Sigmoid colon (tissue), 6 donors: ENCODE measurements at regions not wholly inside any gene's neighbourhood (a gene's known extent, or its start where the extent isn't known, plus 50 kb on each side); places are given as distances from the start of the nearest gene placed in this dataset.
"Not testable (repeated sequence)": the region's sequence is repeated elsewhere in the genome, so short reads cannot be mapped to it uniquely, and the experiment has no call there.

Experiments
- DNase-seq: peaks from one replicate; pipeline ENCODE4 v3.0.0-alpha.2; 2019
- H3K27ac ChIP-seq, 4 donors: fragments of 200-600 bp; sonication (generic); one replicate each; pipeline ENCODE4 v1.5.1; 2016 to 2019; ENCODE audit warnings: mild to moderate bottlenecking in 1 of 4
- H3K27me3 ChIP-seq, 3 donors: fragments of 200-600 bp; sonication (generic); one replicate each; pipeline ENCODE4 v1.5.1; 2019; ENCODE audit warnings: mild to moderate bottlenecking in 1 of 3
- H3K36me3 ChIP-seq, 4 donors: fragments of 200-600 bp; sonication (generic); one replicate each; pipeline ENCODE4 v1.5.1; 2016 to 2019
- H3K4me1 ChIP-seq, 4 donors: fragments of 200-600 bp; sonication (generic); one replicate each; pipeline ENCODE4 v1.5.1; 2017 to 2019
- H3K4me3 ChIP-seq, 4 donors: fragments of 200-600 bp; sonication (generic); one replicate each; pipeline ENCODE4 v1.5.1; 2017 to 2019; ENCODE audit warnings: mild to moderate bottlenecking in 2 of 4, moderate library complexity in 1 of 4
- H3K9me3 ChIP-seq, 4 donors: fragments of 200-600 bp in 3 of 4; sonication (generic) in 3 of 4; one replicate each; pipeline versions ENCODE4 v1.5.1 to v1.6.1; 2013 to 2019
- EP300 ChIP-seq, 4 donors: sonication (generic); formaldehyde crosslinking; IDR thresholded peaks; one replicate each; pipeline ENCODE4 v1.6.1; 2017; ENCODE audit warnings: antibody characterized with exemption in 4 of 4
- POLR2A ChIP-seq, 2 donors: fragments of 450-650 bp; IDR thresholded peaks; one replicate each; pipeline ENCODE4 v1.6.1; 2016; ENCODE audit warnings: antibody characterized with exemption in 2 of 2, mild to moderate bottlenecking in 2 of 2, moderate library complexity in 2 of 2
- POLR2AphosphoS5 ChIP-seq, 4 donors: sonication (generic); formaldehyde crosslinking; IDR thresholded peaks; one replicate each; pipeline ENCODE4 v1.6.1; 2017; ENCODE audit warnings: antibody characterized with exemption in 4 of 4
- WGBS, 2 donors: extraction: QIAGEN DNeasy Blood & Tissue Kit; methylation state at CpG; one replicate each; pipeline ENCODE4 v1.1.7; 2013; 5-methylcytosine and 5-hydroxymethylcytosine counted together
- intact Hi-C: fragments of 100-400 bp; cut with DNase I; formaldehyde crosslinking; loops from one replicate; pipeline ENCODE4 v1.15.1; 2023
- TF ChIP-seq, protein P1 (sequence below), 4 experiments: fragments of 450-650 bp in 3 of 4; fragments of 200-600 bp in 1 of 4; IDR thresholded peaks; one replicate each; pipeline ENCODE4 v1.5.1; 2016 to 2019; ENCODE audit warnings: antibody characterized with exemption in 4 of 4, mild to moderate bottlenecking in 3 of 4, moderate library complexity in 2 of 4
- donor health status: healthy with polysubstance abuse.
- donor health status: healthy.

DNA sequence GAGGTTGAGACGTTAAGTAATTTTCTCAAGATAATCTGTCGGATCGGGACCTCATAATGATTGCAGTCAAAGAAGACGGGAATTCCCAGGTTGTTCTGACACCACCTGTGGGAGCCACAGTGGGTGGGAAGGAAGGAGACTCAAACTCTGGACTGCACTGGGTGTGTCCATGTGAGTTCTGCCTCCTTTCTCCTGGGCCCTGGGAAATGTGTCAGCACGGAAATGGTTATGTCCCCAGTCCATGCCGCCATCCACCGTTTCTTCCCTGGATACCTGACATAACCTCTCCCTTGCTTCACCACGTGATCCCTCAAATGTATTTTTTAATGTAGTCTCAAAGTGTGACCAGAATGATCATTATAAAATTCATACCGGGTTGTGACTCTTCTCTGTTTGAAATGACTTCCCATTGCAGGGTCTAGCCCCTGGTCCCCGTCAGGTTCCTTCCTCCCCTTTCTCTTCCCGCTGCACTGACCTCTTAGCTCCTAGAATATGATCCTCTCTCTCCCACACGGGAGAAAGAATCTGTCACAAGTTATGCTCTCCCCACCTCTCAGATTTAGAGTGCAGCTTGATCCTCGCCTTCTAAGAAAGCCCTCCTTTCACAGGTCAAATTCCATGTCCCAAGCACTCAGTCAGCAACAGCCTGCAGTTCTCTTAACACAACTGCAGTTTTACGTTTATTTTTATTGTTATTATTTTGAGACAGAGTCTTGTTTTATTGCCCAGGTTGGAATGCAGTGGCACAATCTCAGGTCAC lies 820.0 kb upstream of the EEF2KMT start:
- Histone ChIP-seq H3K4me1 (no peaks in the 10 kb centered on the region), H3K36me3 (no peaks in the 10 kb centered on the region), H3K27ac (no peak overlapping the region), H3K4me3 (no peak overlapping the region), H3K27me3 (peaks cover 0 to 9% (median 0%) of the 10 kb centered on the region in 3 donors), H3K9me3 (no peaks in the 10 kb centered on the region)
- WGBS, 2 donors: 70% methylated on average over 14 of the region's 14 CpGs
- DNase-seq: no peak
- TF ChIP-seq POLR2AphosphoS5 (IDR thresholded peaks at IDR 0.05) (no peak), EP300 (IDR thresholded peaks at IDR 0.05) (no peak), POLR2A (IDR thresholded peaks at IDR 0.05) (no peak)
- TF ChIP-seq, protein P1, sequence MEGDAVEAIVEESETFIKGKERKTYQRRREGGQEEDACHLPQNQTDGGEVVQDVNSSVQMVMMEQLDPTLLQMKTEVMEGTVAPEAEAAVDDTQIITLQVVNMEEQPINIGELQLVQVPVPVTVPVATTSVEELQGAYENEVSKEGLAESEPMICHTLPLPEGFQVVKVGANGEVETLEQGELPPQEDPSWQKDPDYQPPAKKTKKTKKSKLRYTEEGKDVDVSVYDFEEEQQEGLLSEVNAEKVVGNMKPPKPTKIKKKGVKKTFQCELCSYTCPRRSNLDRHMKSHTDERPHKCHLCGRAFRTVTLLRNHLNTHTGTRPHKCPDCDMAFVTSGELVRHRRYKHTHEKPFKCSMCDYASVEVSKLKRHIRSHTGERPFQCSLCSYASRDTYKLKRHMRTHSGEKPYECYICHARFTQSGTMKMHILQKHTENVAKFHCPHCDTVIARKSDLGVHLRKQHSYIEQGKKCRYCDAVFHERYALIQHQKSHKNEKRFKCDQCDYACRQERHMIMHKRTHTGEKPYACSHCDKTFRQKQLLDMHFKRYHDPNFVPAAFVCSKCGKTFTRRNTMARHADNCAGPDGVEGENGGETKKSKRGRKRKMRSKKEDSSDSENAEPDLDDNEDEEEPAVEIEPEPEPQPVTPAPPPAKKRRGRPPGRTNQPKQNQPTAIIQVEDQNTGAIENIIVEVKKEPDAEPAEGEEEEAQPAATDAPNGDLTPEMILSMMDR (IDR thresholded peaks at IDR 0.05): no peak
- intact Hi-C loops: no loop called here

DNA sequence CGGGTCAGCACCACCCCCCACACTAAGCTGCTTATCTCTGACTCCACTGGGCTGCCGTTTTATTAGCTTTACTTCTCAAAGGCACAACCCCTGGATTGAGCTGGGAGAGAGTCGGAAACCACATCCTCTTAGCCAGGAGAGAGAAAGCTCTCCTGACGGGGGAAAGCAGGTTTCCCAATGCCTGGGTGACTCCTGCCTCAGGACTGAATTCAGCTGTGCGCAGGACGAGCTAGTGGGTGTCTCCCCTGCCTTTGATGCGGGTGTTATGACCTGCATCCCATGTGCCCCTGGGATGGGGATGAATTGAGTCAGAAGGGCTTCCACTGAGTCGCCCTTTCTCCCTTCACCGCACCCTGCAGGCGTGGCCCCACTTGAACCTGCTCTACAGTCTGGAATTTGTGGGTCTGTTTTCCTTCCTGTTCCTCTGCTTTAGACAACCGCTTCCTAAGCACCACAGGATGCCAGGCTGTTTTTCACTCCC lies 819.2 kb upstream of the EEF2KMT start:
- intact Hi-C loops: no loop called here
- WGBS, 2 donors: 11 to 13% methylated on average over 11 of the region's 11 CpGs

DNA sequence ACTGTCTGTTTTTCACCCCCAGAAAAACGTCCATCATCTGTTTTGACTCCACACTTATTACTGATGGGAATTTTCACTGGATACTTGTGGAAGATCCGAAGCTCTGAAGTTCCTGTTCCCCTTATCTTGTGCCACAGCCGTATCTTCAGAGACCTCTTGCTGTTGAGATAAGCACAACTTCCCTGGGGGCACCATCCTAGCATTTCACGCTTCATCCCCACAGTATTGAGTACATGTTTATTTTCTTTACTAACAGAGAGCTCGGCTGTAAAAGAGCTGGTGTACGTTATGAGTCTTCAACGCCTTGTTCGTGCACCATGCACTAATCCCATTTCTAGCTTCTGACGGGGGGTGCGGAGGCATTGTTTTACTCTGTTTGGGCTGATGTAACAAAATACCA lies 813.6 kb upstream of the EEF2KMT start:
- Histone ChIP-seq H3K36me3 (no peaks in the 10 kb centered on the region), H3K27ac (no peak overlapping the region), H3K9me3 (no peaks in the 10 kb centered on the region), H3K4me3 (no peak overlapping the region), H3K4me1 (no peaks in the 10 kb centered on the region), H3K27me3 (peaks cover 0 to 4% (median 0%) of the 10 kb centered on the region in 3 donors)
- DNase-seq: no peak
- TF ChIP-seq EP300 (IDR thresholded peaks at IDR 0.05) (no peak), POLR2A (IDR thresholded peaks at IDR 0.05) (no peak), POLR2AphosphoS5 (IDR thresholded peaks at IDR 0.05) (no peak)
- TF ChIP-seq, protein P1 (IDR thresholded peaks at IDR 0.05): no peak
- WGBS, 2 donors: 39 to 82% methylated on average over 10 of the region's 10 CpGs
- intact Hi-C loops: no loop called here

More for the DNA sequence above, 819.2 kb upstream of the EEF2KMT start:
- peaks cover 0 to 9% (median 0%) of the 10 kb centered on the region in 3 donors for H3K27me3 ChIP-seq
- H3K9me3 ChIP-seq: no peaks in the 10 kb centered on the region
- H3K4me3 ChIP-seq: no peak overlapping the region
- H3K4me1 ChIP-seq: no peaks in the 10 kb centered on the region
- H3K36me3 ChIP-seq: no peaks in the 10 kb centered on the region
- TF ChIP-seq POLR2A (IDR thresholded peaks at IDR 0.05): no peak
- TF ChIP-seq EP300 (IDR thresholded peaks at IDR 0.05): no peak
- TF ChIP-seq, protein P1 (IDR thresholded peaks at IDR 0.05): no peak
- TF ChIP-seq POLR2AphosphoS5 (IDR thresholded peaks at IDR 0.05): no peak
- H3K27ac ChIP-seq: no peak overlapping the region
- no peak for DNase-seq

DNA sequence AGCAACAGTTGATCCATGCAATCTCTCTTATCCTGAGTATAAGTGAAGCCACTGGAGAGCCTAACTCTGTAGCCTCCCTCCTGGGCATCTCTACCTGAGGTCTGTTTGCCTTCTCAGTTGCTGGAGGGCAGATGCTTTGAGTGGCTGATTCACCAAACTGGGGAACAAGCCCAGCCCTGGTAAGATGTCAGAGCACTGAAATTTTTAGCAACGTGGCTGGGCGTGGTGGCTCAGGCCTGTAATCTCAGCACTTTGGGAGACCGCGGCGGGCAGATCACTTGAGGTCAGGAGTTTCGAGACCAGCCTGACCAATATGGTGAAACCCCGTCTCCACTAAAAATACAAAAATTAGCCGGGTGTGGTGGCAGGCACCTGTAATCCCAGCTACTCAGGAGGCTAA lies 812.0 kb upstream of the EEF2KMT start:
- H3K9me3 ChIP-seq, H3K27ac ChIP-seq, H3K36me3 ChIP-seq, intact Hi-C loops, H3K27me3 ChIP-seq, H3K4me1 ChIP-seq, DNase-seq, H3K4me3 ChIP-seq: not testable (repeated sequence)
- 92 to 93% methylated on average over 8 of the region's 8 CpGs for WGBS, 2 donors

DNA sequence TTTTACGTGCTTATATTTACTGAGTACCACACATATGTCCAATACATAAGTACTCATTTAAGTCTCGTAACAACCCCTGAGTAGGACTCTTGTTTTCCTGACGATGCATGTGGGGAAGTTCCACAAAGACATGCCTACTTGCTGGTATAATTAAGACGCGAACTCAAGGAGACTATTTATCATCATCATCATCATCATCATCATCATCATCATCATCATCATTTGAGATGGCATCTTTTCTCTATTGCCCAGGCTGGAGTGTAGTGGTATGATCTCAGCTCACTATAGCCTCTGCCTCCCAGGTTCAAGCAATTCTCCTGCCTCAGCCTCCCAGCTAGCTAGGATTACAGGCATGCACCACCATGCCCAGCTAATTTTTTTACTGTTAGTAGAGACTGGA lies 809.9 kb upstream of the EEF2KMT start:
- intact Hi-C loops: no loop called here
- no peaks in the 10 kb centered on the region for H3K36me3 ChIP-seq
- 96 to 97% methylated on average over 5 of the region's 5 CpGs for WGBS, 2 donors
- H3K27ac ChIP-seq: no peak overlapping the region
- H3K4me3 ChIP-seq: no peak overlapping the region
- TF ChIP-seq, protein P1 (IDR thresholded peaks at IDR 0.05): no peak
- TF ChIP-seq POLR2AphosphoS5 (IDR thresholded peaks at IDR 0.05): no peak
- TF ChIP-seq POLR2A (IDR thresholded peaks at IDR 0.05): no peak
- TF ChIP-seq EP300 (IDR thresholded peaks at IDR 0.05): no peak
- no peak for DNase-seq
- peaks cover 0 to 3% (median 0%) of the 10 kb centered on the region in 4 donors for H3K9me3 ChIP-seq
- H3K4me1 ChIP-seq: no peaks in the 10 kb centered on the region
- H3K27me3 ChIP-seq: no peaks in the 10 kb centered on the region
